ENCODE measurements at regions not wholly inside any gene's neighbourhood (a gene's known extent, or its start where the extent isn't known, plus 50 kb on each side); places are given as distances from the start of the nearest gene placed in this dataset.

DNA sequence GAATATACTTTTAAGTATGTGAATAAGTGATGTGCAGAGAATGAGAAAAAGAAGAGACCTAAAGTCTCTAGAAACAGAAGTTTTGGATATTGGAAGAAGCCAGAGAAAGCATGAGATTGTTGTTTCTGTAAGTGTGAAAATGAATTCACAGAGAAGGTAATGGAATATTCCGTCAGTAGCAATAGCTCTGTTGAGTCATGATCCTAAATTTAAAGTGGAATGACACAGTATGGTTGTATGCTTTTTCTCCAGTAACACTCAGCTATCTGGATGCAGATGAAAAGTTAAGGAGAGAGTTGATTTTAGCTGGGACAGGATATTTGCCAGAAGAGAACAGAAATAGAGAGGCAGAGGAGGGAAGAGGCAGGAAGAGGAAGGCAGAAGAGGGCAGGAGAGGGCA lies 1166.3 kb downstream of the GALC start (continued):
- TF ChIP-seq, protein P1, sequence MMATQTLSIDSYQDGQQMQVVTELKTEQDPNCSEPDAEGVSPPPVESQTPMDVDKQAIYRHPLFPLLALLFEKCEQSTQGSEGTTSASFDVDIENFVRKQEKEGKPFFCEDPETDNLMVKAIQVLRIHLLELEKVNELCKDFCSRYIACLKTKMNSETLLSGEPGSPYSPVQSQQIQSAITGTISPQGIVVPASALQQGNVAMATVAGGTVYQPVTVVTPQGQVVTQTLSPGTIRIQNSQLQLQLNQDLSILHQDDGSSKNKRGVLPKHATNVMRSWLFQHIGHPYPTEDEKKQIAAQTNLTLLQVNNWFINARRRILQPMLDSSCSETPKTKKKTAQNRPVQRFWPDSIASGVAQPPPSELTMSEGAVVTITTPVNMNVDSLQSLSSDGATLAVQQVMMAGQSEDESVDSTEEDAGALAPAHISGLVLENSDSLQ (IDR thresholded peaks at IDR 0.05), result no peak
- TF ChIP-seq, protein P2, sequence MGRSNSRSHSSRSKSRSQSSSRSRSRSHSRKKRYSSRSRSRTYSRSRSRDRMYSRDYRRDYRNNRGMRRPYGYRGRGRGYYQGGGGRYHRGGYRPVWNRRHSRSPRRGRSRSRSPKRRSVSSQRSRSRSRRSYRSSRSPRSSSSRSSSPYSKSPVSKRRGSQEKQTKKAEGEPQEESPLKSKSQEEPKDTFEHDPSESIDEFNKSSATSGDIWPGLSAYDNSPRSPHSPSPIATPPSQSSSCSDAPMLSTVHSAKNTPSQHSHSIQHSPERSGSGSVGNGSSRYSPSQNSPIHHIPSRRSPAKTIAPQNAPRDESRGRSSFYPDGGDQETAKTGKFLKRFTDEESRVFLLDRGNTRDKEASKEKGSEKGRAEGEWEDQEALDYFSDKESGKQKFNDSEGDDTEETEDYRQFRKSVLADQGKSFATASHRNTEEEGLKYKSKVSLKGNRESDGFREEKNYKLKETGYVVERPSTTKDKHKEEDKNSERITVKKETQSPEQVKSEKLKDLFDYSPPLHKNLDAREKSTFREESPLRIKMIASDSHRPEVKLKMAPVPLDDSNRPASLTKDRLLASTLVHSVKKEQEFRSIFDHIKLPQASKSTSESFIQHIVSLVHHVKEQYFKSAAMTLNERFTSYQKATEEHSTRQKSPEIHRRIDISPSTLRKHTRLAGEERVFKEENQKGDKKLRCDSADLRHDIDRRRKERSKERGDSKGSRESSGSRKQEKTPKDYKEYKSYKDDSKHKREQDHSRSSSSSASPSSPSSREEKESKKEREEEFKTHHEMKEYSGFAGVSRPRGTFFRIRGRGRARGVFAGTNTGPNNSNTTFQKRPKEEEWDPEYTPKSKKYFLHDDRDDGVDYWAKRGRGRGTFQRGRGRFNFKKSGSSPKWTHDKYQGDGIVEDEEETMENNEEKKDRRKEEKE (IDR thresholded peaks at IDR 0.05), result no peak
- TF ChIP-seq ZNF207 (IDR thresholded peaks at IDR 0.05; ENCODE audit: borderline replicate concordance) (no peak), ATF7 (IDR thresholded peaks at IDR 0.05; ENCODE audit: low read depth) (no peak), NBN (IDR thresholded peaks at IDR 0.05) (no peak), TCF7 (IDR thresholded peaks at IDR 0.05; ENCODE audit: borderline replicate concordance) (no peak)
- TF ChIP-seq, protein P3, sequence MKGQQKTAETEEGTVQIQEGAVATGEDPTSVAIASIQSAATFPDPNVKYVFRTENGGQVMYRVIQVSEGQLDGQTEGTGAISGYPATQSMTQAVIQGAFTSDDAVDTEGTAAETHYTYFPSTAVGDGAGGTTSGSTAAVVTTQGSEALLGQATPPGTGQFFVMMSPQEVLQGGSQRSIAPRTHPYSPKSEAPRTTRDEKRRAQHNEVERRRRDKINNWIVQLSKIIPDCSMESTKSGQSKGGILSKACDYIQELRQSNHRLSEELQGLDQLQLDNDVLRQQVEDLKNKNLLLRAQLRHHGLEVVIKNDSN (IDR thresholded peaks at IDR 0.05; ENCODE audit: borderline replicate concordance, extremely low read length, insufficient read depth, low read depth, low read length), result no peak
- TF ChIP-seq, protein P4, sequence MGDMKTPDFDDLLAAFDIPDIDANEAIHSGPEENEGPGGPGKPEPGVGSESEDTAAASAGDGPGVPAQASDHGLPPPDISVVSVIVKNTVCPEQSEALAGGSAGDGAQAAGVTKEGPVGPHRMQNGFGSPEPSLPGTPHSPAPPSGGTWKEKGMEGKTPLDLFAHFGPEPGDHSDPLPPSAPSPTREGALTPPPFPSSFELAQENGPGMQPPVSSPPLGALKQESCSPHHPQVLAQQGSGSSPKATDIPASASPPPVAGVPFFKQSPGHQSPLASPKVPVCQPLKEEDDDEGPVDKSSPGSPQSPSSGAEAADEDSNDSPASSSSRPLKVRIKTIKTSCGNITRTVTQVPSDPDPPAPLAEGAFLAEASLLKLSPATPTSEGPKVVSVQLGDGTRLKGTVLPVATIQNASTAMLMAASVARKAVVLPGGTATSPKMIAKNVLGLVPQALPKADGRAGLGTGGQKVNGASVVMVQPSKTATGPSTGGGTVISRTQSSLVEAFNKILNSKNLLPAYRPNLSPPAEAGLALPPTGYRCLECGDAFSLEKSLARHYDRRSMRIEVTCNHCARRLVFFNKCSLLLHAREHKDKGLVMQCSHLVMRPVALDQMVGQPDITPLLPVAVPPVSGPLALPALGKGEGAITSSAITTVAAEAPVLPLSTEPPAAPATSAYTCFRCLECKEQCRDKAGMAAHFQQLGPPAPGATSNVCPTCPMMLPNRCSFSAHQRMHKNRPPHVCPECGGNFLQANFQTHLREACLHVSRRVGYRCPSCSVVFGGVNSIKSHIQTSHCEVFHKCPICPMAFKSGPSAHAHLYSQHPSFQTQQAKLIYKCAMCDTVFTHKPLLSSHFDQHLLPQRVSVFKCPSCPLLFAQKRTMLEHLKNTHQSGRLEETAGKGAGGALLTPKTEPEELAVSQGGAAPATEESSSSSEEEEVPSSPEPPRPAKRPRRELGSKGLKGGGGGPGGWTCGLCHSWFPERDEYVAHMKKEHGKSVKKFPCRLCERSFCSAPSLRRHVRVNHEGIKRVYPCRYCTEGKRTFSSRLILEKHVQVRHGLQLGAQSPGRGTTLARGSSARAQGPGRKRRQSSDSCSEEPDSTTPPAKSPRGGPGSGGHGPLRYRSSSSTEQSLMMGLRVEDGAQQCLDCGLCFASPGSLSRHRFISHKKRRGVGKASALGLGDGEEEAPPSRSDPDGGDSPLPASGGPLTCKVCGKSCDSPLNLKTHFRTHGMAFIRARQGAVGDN (IDR thresholded peaks at IDR 0.05), result no peak
